ENCODE measurements at regions not wholly inside any gene's neighbourhood (a gene's known extent, or its start where the extent isn't known, plus 50 kb on each side); places are given as distances from the start of the nearest gene placed in this dataset.

GRCh38 chr3:26562021-26562768, 60.4 kb upstream of the LRRC3B start:
- no peaks in the 10 kb centered on the region for H3K27me3 ChIP-seq (ENCODE audit: control insufficient read depth in 2 of 2, insufficient read depth in 1 of 2, low read length in 1 of 2)
- H3K9me3 ChIP-seq (ENCODE audit: control insufficient read depth in 2 of 2, insufficient read depth in 1 of 2, low read length in 1 of 2): peaks cover 0 to 8% of the 10 kb centered on the region in 2 donors
- DNase-seq (ENCODE audit: low read depth in 6 of 9, low spot score in 9 of 9): no peak
- WGBS: 90% methylated on average over 3 of the region's 3 CpGs
- no peak overlapping the region for H3K27ac ChIP-seq (ENCODE audit: low read depth in 1 of 2, low read length in 1 of 2)
- no peaks in the 10 kb centered on the region for H3K36me3 ChIP-seq (ENCODE audit: control insufficient read depth in 2 of 2, insufficient read depth in 2 of 2, low read length in 1 of 2)
- no peaks in the 10 kb centered on the region for H3K4me1 ChIP-seq (ENCODE audit: control insufficient read depth in 2 of 2, insufficient read depth in 2 of 2, low read length in 2 of 2)
- no peak overlapping the region for H3K4me3 ChIP-seq (ENCODE audit: low read length in 2 of 2)

Data from thymus (tissue), 11 donors.